22Rv1 (cell line): ENCODE measurements at regions not wholly inside any gene's neighbourhood (a gene's known extent, or its start where the extent isn't known, plus 50 kb on each side); places are given as distances from the start of the nearest gene placed in this dataset.

ENCODE experiments used
- ZFX ChIP-seq: fragments of 450-650 bp; IDR thresholded peaks from 2 replicates; pipeline ENCODE4 v1.6.1; 2017; ENCODE audit warnings: antibody characterized with exemption, borderline replicate concordance
- TF ChIP-seq, protein P1 (sequence below): fragments of 450-650 bp; IDR thresholded peaks from 2 replicates; pipeline ENCODE4 v1.5.1; 2017; ENCODE audit warnings: mild to moderate bottlenecking

DNA sequence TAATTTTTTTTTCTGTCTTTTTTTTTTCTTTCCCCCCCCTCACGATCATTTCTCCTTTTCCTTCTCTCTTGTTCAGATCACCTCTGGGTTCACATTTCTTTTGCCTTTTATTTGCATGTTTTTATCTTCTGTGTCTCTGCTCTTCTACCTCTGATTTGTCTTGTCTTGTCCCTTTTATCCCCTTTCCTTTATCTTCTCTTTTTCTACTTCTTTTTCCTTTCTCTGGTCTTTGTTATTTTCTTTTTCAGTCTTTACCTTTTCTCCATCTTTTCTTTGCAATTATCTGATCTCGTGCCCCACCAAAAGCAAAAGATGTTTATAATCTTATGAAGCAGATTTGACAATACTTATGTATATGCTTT is 77.8 kb upstream of the RAP1B start:
- TF ChIP-seq, protein P1, sequence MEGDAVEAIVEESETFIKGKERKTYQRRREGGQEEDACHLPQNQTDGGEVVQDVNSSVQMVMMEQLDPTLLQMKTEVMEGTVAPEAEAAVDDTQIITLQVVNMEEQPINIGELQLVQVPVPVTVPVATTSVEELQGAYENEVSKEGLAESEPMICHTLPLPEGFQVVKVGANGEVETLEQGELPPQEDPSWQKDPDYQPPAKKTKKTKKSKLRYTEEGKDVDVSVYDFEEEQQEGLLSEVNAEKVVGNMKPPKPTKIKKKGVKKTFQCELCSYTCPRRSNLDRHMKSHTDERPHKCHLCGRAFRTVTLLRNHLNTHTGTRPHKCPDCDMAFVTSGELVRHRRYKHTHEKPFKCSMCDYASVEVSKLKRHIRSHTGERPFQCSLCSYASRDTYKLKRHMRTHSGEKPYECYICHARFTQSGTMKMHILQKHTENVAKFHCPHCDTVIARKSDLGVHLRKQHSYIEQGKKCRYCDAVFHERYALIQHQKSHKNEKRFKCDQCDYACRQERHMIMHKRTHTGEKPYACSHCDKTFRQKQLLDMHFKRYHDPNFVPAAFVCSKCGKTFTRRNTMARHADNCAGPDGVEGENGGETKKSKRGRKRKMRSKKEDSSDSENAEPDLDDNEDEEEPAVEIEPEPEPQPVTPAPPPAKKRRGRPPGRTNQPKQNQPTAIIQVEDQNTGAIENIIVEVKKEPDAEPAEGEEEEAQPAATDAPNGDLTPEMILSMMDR: no peak
- TF ChIP-seq ZFX: no peak
